Panc1 (cell line): ENCODE measurements at regions not wholly inside any gene's neighbourhood (a gene's known extent, or its start where the extent isn't known, plus 50 kb on each side); places are given as distances from the start of the nearest gene placed in this dataset.

Source experiments
- ATAC-seq: fragments of 200-7000 bp; cut with Tn5 transposase; 2 replicates; pipeline ENCODE4 v1.9.1; 2020; ENCODE audit warnings: mild to moderate bottlenecking, moderate library complexity
- BruUV-seq: library from RNA; stranded (reverse); fragments of 400-500 nt; replicated peaks from 2 replicates; lab custom pipeline; 2021; lab: Mats Ljungman, UMichigan
- CTCF ChIA-PET: fragments of 300-600 bp; sonication (Branson Sonifier 250); formaldehyde crosslinking; loops from one replicate; lab custom pipeline; 2022; ENCODE audit warnings: antibody characterized with exemption; lab: Charles Lee
- POLR2A ChIA-PET: fragments of 300-600 bp; sonication (Branson Sonifier 250); formaldehyde crosslinking; loops from one replicate; lab custom pipeline; 2022; ENCODE audit warnings: antibody characterized with exemption; lab: Charles Lee
- DNase-seq: peaks from one replicate; pipeline ENCODE4 v3.0.0-alpha.2; 2010; ENCODE audit warnings: low read depth, low spot score
- H3K27ac ChIP-seq: 2 replicates; pipeline ENCODE4 v1.5.1; 2011; ENCODE audit warnings: mild to moderate bottlenecking, low read length, inconsistent platforms
- H3K27me3 ChIP-seq: fragments of 200-500 bp; sonication (Bioruptor generic); 2 replicates; pipeline ENCODE4 v1.6.0; 2014; ENCODE audit warnings: low read length, inconsistent platforms; ENCODE audit not compliant: control insufficient read depth, insufficient read depth
- H3K36me3 ChIP-seq: fragments of 200-500 bp; sonication (Bioruptor generic); 2 replicates; pipeline ENCODE4 v1.5.1; 2014; ENCODE audit warnings: inconsistent platforms, mild to moderate bottlenecking, low read length, moderate library complexity; ENCODE audit not compliant: control insufficient read depth, insufficient read depth
- H3K4me1 ChIP-seq: 2 replicates; pipeline ENCODE4 v1.5.1; 2011; ENCODE audit warnings: inconsistent platforms, mild to moderate bottlenecking, low read length, moderate library complexity; ENCODE audit not compliant: control insufficient read depth, insufficient read depth
- H3K4me3 ChIP-seq, 2 experiments: 2 replicates each; pipeline ENCODE4 v1.5.1; 2011 to 2012; ENCODE audit warnings: low read depth in 2 of 2, low read length in 2 of 2, mild to moderate bottlenecking in 2 of 2, inconsistent platforms in 1 of 2, moderate library complexity in 1 of 2
- H3K9me3 ChIP-seq: fragments of 200-500 bp; sonication (Bioruptor generic); 2 replicates; pipeline ENCODE4 v1.5.1; 2014; ENCODE audit warnings: low read depth, mild to moderate bottlenecking, inconsistent platforms, low read length, moderate library complexity; ENCODE audit not compliant: control insufficient read depth, insufficient read depth
- CTCF ChIP-seq: fragments of 450-650 bp; IDR thresholded peaks from 2 replicates; pipeline ENCODE4 v1.5.1; 2017; ENCODE audit warnings: mild to moderate bottlenecking
- POLR2AphosphoS5 ChIP-seq: IDR thresholded peaks from 2 replicates; pipeline ENCODE4 v1.6.1; 2012; ENCODE audit warnings: mild to moderate bottlenecking, low read depth, low read length, moderate library complexity
- REST ChIP-seq, 2 experiments: IDR thresholded peaks; 2 replicates each; pipeline ENCODE4 v1.6.1; 2011 to 2012; ENCODE audit warnings: low read depth in 2 of 2, control low read depth in 1 of 2, low read length in 1 of 2, mild to moderate bottlenecking in 1 of 2, moderate library complexity in 1 of 2; ENCODE audit not compliant: insufficient read depth in 1 of 2
- SIN3A ChIP-seq: IDR thresholded peaks from 2 replicates; pipeline ENCODE4 v1.6.1; 2012; ENCODE audit warnings: low read depth, mild to moderate bottlenecking, low read length, moderate library complexity, borderline replicate concordance; ENCODE audit not compliant: insufficient read depth
- TCF7L2 ChIP-seq: IDR thresholded peaks from 2 replicates; pipeline ENCODE4 v1.6.1; 2011; ENCODE audit warnings: mild to moderate bottlenecking, low read depth, low read length, inconsistent platforms
- in situ Hi-C: cut with HindIII; loops from 2 replicates; pipeline ENCODE4 v1.10.0; 2016; ENCODE audit warnings: low sequenced_read_pairs, low pct_unique_long_range_greater_than_20kb
- intact Hi-C: fragments of 100-400 bp; cut with micrococcal nuclease; formaldehyde crosslinking; loops from one replicate; pipeline ENCODE4 v1.10.0; 2022; ENCODE audit not compliant: unreplicated experiment

GRCh38 chr2:64363848-64364247 is 90.1 kb upstream of the LGALSL start:
- H3K36me3 ChIP-seq = no peaks in the 10 kb centered on the region
- intact Hi-C loops (no loop called here), in situ Hi-C loops (no loop called here)
- no peak overlapping the region for H3K4me3 ChIP-seq
- no TSS peak for BruUV-seq
- TF ChIP-seq CTCF (no peak), REST (IDR thresholded peaks at IDR 0.05; ENCODE audit: insufficient read depth in 1 of 2, low read depth in 2 of 2, low read length in 1 of 2) (no peak), POLR2AphosphoS5 (no peak), TCF7L2 (no peak), SIN3A (no peak)
- H3K27ac ChIP-seq = no peak overlapping the region
- POLR2A ChIA-PET = no interaction called here
- no peak for DNase-seq
- CTCF ChIA-PET = no interaction called here
- H3K4me1 ChIP-seq = no peaks in the 10 kb centered on the region
- peaks cover 15% of the 10 kb centered on the region for H3K27me3 ChIP-seq
- ATAC-seq = no peak
- H3K9me3 ChIP-seq = no peaks in the 10 kb centered on the region

GRCh38 chr2:64367444-64368232 is 86.3 kb upstream of the LGALSL start:
- in situ Hi-C loops (no loop called here), intact Hi-C loops (no loop called here)
- no TSS peak for BruUV-seq
- H3K27ac ChIP-seq = no peak overlapping the region
- DNase-seq (no peak), ATAC-seq (no peak)
- H3K4me1 ChIP-seq = no peaks in the 10 kb centered on the region
- peaks cover 15% of the 10 kb centered on the region for H3K27me3 ChIP-seq
- CTCF ChIA-PET = no interaction called here
- no peaks in the 10 kb centered on the region for H3K9me3 ChIP-seq
- H3K36me3 ChIP-seq = no peaks in the 10 kb centered on the region
- TF ChIP-seq POLR2AphosphoS5 = no peak
- TF ChIP-seq SIN3A = no peak
- TF ChIP-seq CTCF = no peak
- TF ChIP-seq TCF7L2 = no peak
- no peak for TF ChIP-seq REST (IDR thresholded peaks at IDR 0.05; ENCODE audit: insufficient read depth in 1 of 2, low read depth in 2 of 2, low read length in 1 of 2)
- H3K4me3 ChIP-seq = no peak overlapping the region
- POLR2A ChIA-PET = interaction anchor here (0.6 kb wide), 1 partner anchor 147 kb away, joined by 4 read pairs; no protein-coding TSS in a partner anchor
